Hepatocyte (in vitro differentiated cells): ENCODE measurements at regions not wholly inside any gene's neighbourhood (a gene's known extent, or its start where the extent isn't known, plus 50 kb on each side); places are given as distances from the start of the nearest gene placed in this dataset.
"Not testable (repeated sequence)": the region's sequence is repeated elsewhere in the genome, so short reads cannot be mapped to it uniquely, and the experiment has no call there.

Source experiments
- DNase-seq: peaks from one replicate; pipeline ENCODE4 v3.0.0-alpha.2; 2016; ENCODE audit warnings: low spot score
- H2AFZ ChIP-seq: fragments of 200-600 bp; sonication (generic); 2 replicates; pipeline ENCODE4 v1.6.0; 2016; ENCODE audit warnings: antibody characterized with exemption, mild to moderate bottlenecking
- H3K27ac ChIP-seq: fragments of 200-600 bp; sonication (generic); 2 replicates; pipeline ENCODE4 v1.5.1; 2016; ENCODE audit warnings: mild to moderate bottlenecking
- H3K27me3 ChIP-seq: fragments of 200-600 bp; sonication (generic); 2 replicates; pipeline ENCODE4 v1.6.1; 2016
- H3K36me3 ChIP-seq: fragments of 200-600 bp; sonication (generic); replicated peaks from 2 replicates; pipeline ENCODE4 v1.5.1; 2016; ENCODE audit warnings: low read depth; ENCODE audit not compliant: insufficient read depth
- H3K4me1 ChIP-seq: fragments of 200-600 bp; sonication (generic); 2 replicates; pipeline ENCODE4 v1.5.1; 2016; ENCODE audit warnings: mild to moderate bottlenecking, moderate library complexity; ENCODE audit not compliant: insufficient read depth
- H3K4me2 ChIP-seq: fragments of 200-600 bp; sonication (generic); 2 replicates; pipeline ENCODE4 v1.6.0; 2016
- H3K4me3 ChIP-seq: fragments of 200-600 bp; sonication (generic); 2 replicates; pipeline ENCODE4 v1.5.1; 2016; ENCODE audit warnings: mild to moderate bottlenecking
- H3K79me2 ChIP-seq: fragments of 200-600 bp; sonication (generic); 2 replicates; pipeline ENCODE4 v1.6.0; 2017; ENCODE audit warnings: mild to moderate bottlenecking
- H3K9me2 ChIP-seq: fragments of 200-600 bp; sonication (generic); replicated peaks from 2 replicates; pipeline ENCODE4 v1.6.0; 2017; ENCODE audit warnings: mild to moderate bottlenecking; ENCODE audit not compliant: insufficient read depth
- H3K9me3 ChIP-seq: fragments of 200-600 bp; sonication (generic); 2 replicates; pipeline ENCODE4 v1.5.1; 2016; ENCODE audit warnings: low read depth, mild to moderate bottlenecking
- H4K20me1 ChIP-seq: fragments of 200-600 bp; sonication (generic); 2 replicates; pipeline ENCODE4 v1.6.0; 2016; ENCODE audit warnings: mild to moderate bottlenecking; ENCODE audit not compliant: insufficient read depth, poor library complexity, severe bottlenecking
- CTCF ChIP-seq: fragments of 200-600 bp; sonication (generic); IDR thresholded peaks from 2 replicates; pipeline ENCODE4 v1.5.1; 2016; ENCODE audit warnings: antibody characterized with exemption, mild to moderate bottlenecking; ENCODE audit not compliant: poor library complexity
- EZH2 ChIP-seq: fragments of 200-600 bp; sonication (generic); IDR thresholded peaks from 2 replicates; pipeline ENCODE4 v1.6.1; 2016; ENCODE audit warnings: antibody characterized with exemption, mild to moderate bottlenecking, borderline replicate concordance
- EZH2phosphoT487 ChIP-seq: fragments of 200-600 bp; sonication (generic); IDR thresholded peaks from one replicate; pipeline ENCODE4 v1.6.1; 2018; ENCODE audit warnings: antibody characterized with exemption, mild to moderate bottlenecking, low read depth, moderate library complexity; ENCODE audit not compliant: unreplicated experiment, severe bottlenecking
- WGBS: methylation state at CpG from one replicate; pipeline ENCODE4 v1.1.6; 2016; ENCODE audit warnings: low lambda C conversion rate; ENCODE audit errors: missing lambda C conversion rate; 5-methylcytosine and 5-hydroxymethylcytosine counted together

GRCh38 chr22:48820481-48821345 lies 1007.0 kb downstream of the BRD1 start:
- Histone ChIP-seq H3K4me2 (no peak overlapping the region), H3K4me1 (no peaks in the 10 kb centered on the region), H3K27ac (no peak overlapping the region), H3K36me3 (no peaks in the 10 kb centered on the region), H2AFZ (no peak overlapping the region), H3K79me2 (no peaks in the 10 kb centered on the region), H3K9me3 (no peaks in the 10 kb centered on the region), H3K4me3 (no peak overlapping the region), H3K9me2 (no peaks in the 10 kb centered on the region), H3K27me3 (no peaks in the 10 kb centered on the region), H4K20me1 (no peaks in the 10 kb centered on the region)
- no peak for DNase-seq
- 94% methylated on average over 26 of the region's 27 CpGs for WGBS
- TF ChIP-seq EZH2phosphoT487 (no peak), EZH2 (no peak), CTCF (no peak)

GRCh38 chr22:48819961-48820360 lies 1007.7 kb downstream of the BRD1 start:
- no peaks in the 10 kb centered on the region for H3K9me3 ChIP-seq
- TF ChIP-seq CTCF (no peak), EZH2 (no peak), EZH2phosphoT487 (no peak)
- 80% methylated on average over 13 of the region's 13 CpGs for WGBS
- no peak for DNase-seq
- H3K36me3 ChIP-seq, result no peaks in the 10 kb centered on the region
- no peak overlapping the region for H3K4me2 ChIP-seq
- H4K20me1 ChIP-seq, result no peaks in the 10 kb centered on the region
- H3K27ac ChIP-seq, result no peak overlapping the region
- no peaks in the 10 kb centered on the region for H3K27me3 ChIP-seq
- H3K79me2 ChIP-seq, result no peaks in the 10 kb centered on the region
- H3K4me1 ChIP-seq, result no peaks in the 10 kb centered on the region
- no peak overlapping the region for H2AFZ ChIP-seq
- no peaks in the 10 kb centered on the region for H3K9me2 ChIP-seq
- no peak overlapping the region for H3K4me3 ChIP-seq

GRCh38 chr22:48819232-48819631 lies 1008.4 kb downstream of the BRD1 start:
- Histone ChIP-seq H3K27ac (no peak overlapping the region), H3K79me2 (no peaks in the 10 kb centered on the region), H3K4me2 (no peak overlapping the region), H3K27me3 (no peaks in the 10 kb centered on the region), H4K20me1 (no peaks in the 10 kb centered on the region), H3K9me2 (no peaks in the 10 kb centered on the region), H2AFZ (no peak overlapping the region), H3K9me3 (no peaks in the 10 kb centered on the region), H3K4me1 (no peaks in the 10 kb centered on the region), H3K4me3 (no peak overlapping the region), H3K36me3 (no peaks in the 10 kb centered on the region)
- TF ChIP-seq EZH2, result no peak
- no peak for TF ChIP-seq CTCF
- no peak for TF ChIP-seq EZH2phosphoT487
- 94% methylated on average over 16 of the region's 16 CpGs for WGBS
- no peak for DNase-seq

GRCh38 chr22:48817491-48817890 lies 1010.2 kb downstream of the BRD1 start:
- H3K4me1 ChIP-seq, H3K79me2 ChIP-seq, H3K36me3 ChIP-seq, H4K20me1 ChIP-seq, DNase-seq, H3K27me3 ChIP-seq, H3K4me2 ChIP-seq, H3K9me3 ChIP-seq, H3K27ac ChIP-seq, H3K4me3 ChIP-seq, H3K9me2 ChIP-seq, H2AFZ ChIP-seq: not testable (repeated sequence)
- WGBS, result 97% methylated on average over 10 of the region's 10 CpGs
